Ascending aorta (tissue), 2 donors: ENCODE measurements at regions not wholly inside any gene's neighbourhood (a gene's known extent, or its start where the extent isn't known, plus 50 kb on each side); places are given as distances from the start of the nearest gene placed in this dataset.

Experiments used
- DNase-seq, 2 donors: peaks; one replicate each; pipeline ENCODE4 v3.0.0-alpha.2; 2019; ENCODE audit warnings: low spot score in 2 of 2
- H3K27ac ChIP-seq, 2 donors: fragments of 200-600 bp; sonication (generic); one replicate each; pipeline ENCODE4 v1.5.1; 2016 to 2017; ENCODE audit warnings: mild to moderate bottlenecking in 1 of 2
- H3K27me3 ChIP-seq: fragments of 200-600 bp; sonication (generic); one replicate; pipeline ENCODE4 v1.5.1; 2017
- H3K36me3 ChIP-seq, 2 donors: fragments of 200-600 bp; sonication (generic); one replicate each; pipeline ENCODE4 v1.5.1; 2016
- H3K4me1 ChIP-seq, 2 donors: fragments of 200-600 bp; sonication (generic); one replicate each; pipeline ENCODE4 v1.5.1; 2016 to 2017; ENCODE audit warnings: mild to moderate bottlenecking in 1 of 2
- H3K4me3 ChIP-seq, 2 donors: fragments of 200-600 bp; sonication (generic); one replicate each; pipeline ENCODE4 v1.5.1; 2016 to 2017; ENCODE audit warnings: mild to moderate bottlenecking in 1 of 2
- H3K9me3 ChIP-seq, 2 donors: fragments of 200-600 bp; sonication (generic); one replicate each; pipeline ENCODE4 v1.5.1; 2016
- CTCF ChIP-seq, 3 experiments: fragments of 200-600 bp in 2 of 3; fragments of 450-650 bp in 1 of 3; sonication (generic) in 2 of 3; IDR thresholded peaks; one replicate each; pipeline ENCODE4 v1.5.1; 2016 to 2019; ENCODE audit warnings: antibody characterized with exemption in 3 of 3, mild to moderate bottlenecking in 1 of 3, moderate library complexity in 1 of 3
- intact Hi-C: fragments of 100-400 bp; cut with DNase I; formaldehyde crosslinking; loops from one replicate; pipeline ENCODE4 v1.15.1; 2023

GRCh38 chr12:27907766-27908165, 64.8 kb downstream of the PTHLH start:
- H3K4me1 ChIP-seq: no peaks in the 10 kb centered on the region
- no peak for TF ChIP-seq CTCF (IDR thresholded peaks at IDR 0.05)
- H3K4me3 ChIP-seq: no peak overlapping the region
- intact Hi-C loops: no loop called here
- no peaks in the 10 kb centered on the region for H3K9me3 ChIP-seq
- no peak overlapping the region for H3K27ac ChIP-seq
- DNase-seq: no peak
- no peaks in the 10 kb centered on the region for H3K36me3 ChIP-seq
- no peaks in the 10 kb centered on the region for H3K27me3 ChIP-seq

- TF ChIP-seq CTCF (IDR thresholded peaks at IDR 0.05): no peak
- H3K27me3 ChIP-seq: no peaks in the 10 kb centered on the region
- H3K27ac ChIP-seq: no peak overlapping the region
- no peaks in the 10 kb centered on the region for H3K36me3 ChIP-seq
- intact Hi-C loops: no loop called here
- H3K4me1 ChIP-seq: no peaks in the 10 kb centered on the region
- no peaks in the 10 kb centered on the region for H3K9me3 ChIP-seq
- no peak overlapping the region for H3K4me3 ChIP-seq
- no peak for DNase-seq
Measured at GRCh38 chr12:27906658-27907473, 65.7 kb downstream of the PTHLH start.

- Histone ChIP-seq H3K4me1 (no peaks in the 10 kb centered on the region), H3K27ac (no peak overlapping the region), H3K4me3 (no peak overlapping the region), H3K36me3 (no peaks in the 10 kb centered on the region), H3K27me3 (no peaks in the 10 kb centered on the region), H3K9me3 (no peaks in the 10 kb centered on the region)
- no peak for DNase-seq
- intact Hi-C loops: no loop called here
- TF ChIP-seq CTCF (IDR thresholded peaks at IDR 0.05): no peak
Measured at GRCh38 chr12:27906127-27906500, 66.4 kb downstream of the PTHLH start.

- Histone ChIP-seq H3K27me3 (no peaks in the 10 kb centered on the region), H3K9me3 (no peaks in the 10 kb centered on the region), H3K4me3 (no peak overlapping the region), H3K4me1 (no peaks in the 10 kb centered on the region), H3K27ac (no peak overlapping the region), H3K36me3 (no peaks in the 10 kb centered on the region)
- intact Hi-C loops: no loop called here
- no peak for TF ChIP-seq CTCF (IDR thresholded peaks at IDR 0.05)
- no peak for DNase-seq
Measured at GRCh38 chr12:27905285-27906126, 67.0 kb downstream of the PTHLH start.

GRCh38 chr12:27902651-27903050, 69.9 kb downstream of the PTHLH start:
- no peak for DNase-seq
- intact Hi-C loops: no loop called here
- Histone ChIP-seq H3K36me3 (no peaks in the 10 kb centered on the region), H3K4me1 (no peaks in the 10 kb centered on the region), H3K9me3 (no peaks in the 10 kb centered on the region), H3K27me3 (no peaks in the 10 kb centered on the region), H3K4me3 (no peak overlapping the region), H3K27ac (no peak overlapping the region)
- no peak for TF ChIP-seq CTCF (IDR thresholded peaks at IDR 0.05)
